ENCODE measurements at regions not wholly inside any gene's neighbourhood (a gene's known extent, or its start where the extent isn't known, plus 50 kb on each side); places are given as distances from the start of the nearest gene placed in this dataset.

- intact Hi-C loops (cut with DNase I) = loop anchor here in 1 of 2 donors (10.0 kb wide), 1 partner anchor 485 kb away; no protein-coding TSS in a partner anchor
- no peaks in the 10 kb centered on the region for H3K27me3 ChIP-seq
- H3K27ac ChIP-seq = no peak overlapping the region
- ATAC-seq (no peak), DNase-seq (no peak)
- H3K4me3 ChIP-seq = no peak overlapping the region
- H3K9me3 ChIP-seq = no peaks in the 10 kb centered on the region
- no peak for TF ChIP-seq CTCF (IDR thresholded peaks at IDR 0.05)
- H3K36me3 ChIP-seq = no peaks in the 10 kb centered on the region
- H3K4me1 ChIP-seq = no peaks in the 10 kb centered on the region
Measured at GRCh38 chr9:95729669-95730368, 145.7 kb upstream of the ERCC6L2 start.

- Histone ChIP-seq H3K36me3 (no peaks in the 10 kb centered on the region), H3K27me3 (no peaks in the 10 kb centered on the region), H3K4me3 (no peak overlapping the region), H3K27ac (no peak overlapping the region), H3K9me3 (no peaks in the 10 kb centered on the region), H3K4me1 (no peaks in the 10 kb centered on the region)
- no peak for TF ChIP-seq CTCF (IDR thresholded peaks at IDR 0.05)
- no peak for ATAC-seq
- DNase-seq = no peak
- intact Hi-C loops (cut with DNase I) = loop anchor here in 1 of 2 donors (10.0 kb wide), 1 partner anchor 486 kb away; no protein-coding TSS in a partner anchor
Measured at GRCh38 chr9:95729046-95729445, 146.4 kb upstream of the ERCC6L2 start.

- no peak overlapping the region for H3K4me3 ChIP-seq
- no peak overlapping the region for H3K27ac ChIP-seq
- H3K36me3 ChIP-seq = no peaks in the 10 kb centered on the region
- TF ChIP-seq CTCF (IDR thresholded peaks at IDR 0.05) = no peak
- ATAC-seq (peak; percentile 53), DNase-seq (peak in 1 of 4 donors; percentile 37)
- H3K4me1 ChIP-seq = no peaks in the 10 kb centered on the region
- H3K9me3 ChIP-seq = no peaks in the 10 kb centered on the region
- intact Hi-C loops (cut with DNase I) = loop anchor here in 1 of 2 donors (10.0 kb wide), 1 partner anchor 487 kb away; no protein-coding TSS in a partner anchor
- H3K27me3 ChIP-seq = no peaks in the 10 kb centered on the region
Measured at GRCh38 chr9:95727947-95728520, 147.5 kb upstream of the ERCC6L2 start.

- TF ChIP-seq CTCF (IDR thresholded peaks at IDR 0.05) = peak; percentile 55 to 74
- ATAC-seq (peak; percentile 79), DNase-seq (peak in 2 of 4 donors; percentile 26 to 39)
- Histone ChIP-seq H3K27ac (no peak overlapping the region), H3K9me3 (no peaks in the 10 kb centered on the region), H3K36me3 (no peaks in the 10 kb centered on the region), H3K4me3 (no peak overlapping the region), H3K27me3 (no peaks in the 10 kb centered on the region), H3K4me1 (no peaks in the 10 kb centered on the region)
- intact Hi-C loops (cut with DNase I) = loop anchor here in 1 of 2 donors (10.0 kb wide), 1 partner anchor 488 kb away; no protein-coding TSS in a partner anchor
Measured at GRCh38 chr9:95726756-95727155, 148.7 kb upstream of the ERCC6L2 start.

- Histone ChIP-seq H3K9me3 (no peaks in the 10 kb centered on the region), H3K4me1 (no peaks in the 10 kb centered on the region), H3K27me3 (no peaks in the 10 kb centered on the region), H3K27ac (no peak overlapping the region), H3K4me3 (no peak overlapping the region), H3K36me3 (no peaks in the 10 kb centered on the region)
- no peak for ATAC-seq
- no peak for DNase-seq
- TF ChIP-seq CTCF (IDR thresholded peaks at IDR 0.05) = no peak
- intact Hi-C loops (cut with DNase I) = loop anchor here in 1 of 2 donors (10.0 kb wide), 1 partner anchor 490 kb away; no protein-coding TSS in a partner anchor
Measured at GRCh38 chr9:95725045-95725444, 150.4 kb upstream of the ERCC6L2 start.
